GM13976 (cell line): ENCODE measurements at regions not wholly inside any gene's neighbourhood (a gene's known extent, or its start where the extent isn't known, plus 50 kb on each side); places are given as distances from the start of the nearest gene placed in this dataset.

Experiments used
- DNase-seq: peaks from one replicate; pipeline ENCODE4 v3.0.0; 2012; ENCODE audit warnings: low spot score
- in situ Hi-C: fragments of 300-500 bp; cut with MboI; formaldehyde crosslinking; loops from one replicate; pipeline ENCODE4 v1.12.0; 2022; ENCODE audit warnings: low sequenced_read_pairs, mixed read lengths, inconsistent platforms; ENCODE audit not compliant: unreplicated experiment
- TF ChIP-seq, protein P1 (sequence below): IDR thresholded peaks from 2 replicates; pipeline ENCODE4 v1.5.1; 2012; ENCODE audit warnings: borderline replicate concordance, mild to moderate bottlenecking; ENCODE audit not compliant: insufficient read depth; ENCODE audit errors: extremely low read depth, missing control alignments, control extremely low read depth

DNA sequence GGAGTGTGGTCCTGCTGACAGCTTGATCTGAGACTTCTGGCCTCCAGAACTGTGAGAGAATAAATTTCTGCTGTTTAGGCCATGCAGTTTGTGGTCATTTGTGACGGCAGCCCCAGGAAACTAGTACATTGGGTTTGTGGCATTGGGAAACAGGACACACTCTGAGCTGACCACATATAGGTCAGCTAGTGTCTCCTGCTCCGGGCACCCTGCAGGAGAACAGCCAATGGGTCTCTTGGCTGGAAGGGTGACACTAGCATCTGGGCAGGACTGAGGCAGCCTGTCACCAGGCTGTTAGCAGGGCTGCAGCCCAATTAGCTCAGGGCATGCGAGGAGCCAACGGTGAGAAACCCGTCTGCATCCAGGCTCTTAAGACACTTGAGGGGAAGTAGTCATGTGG lies 83.2 kb downstream of the PITPNM2 start:
- DNase-seq, result no peak

DNA sequence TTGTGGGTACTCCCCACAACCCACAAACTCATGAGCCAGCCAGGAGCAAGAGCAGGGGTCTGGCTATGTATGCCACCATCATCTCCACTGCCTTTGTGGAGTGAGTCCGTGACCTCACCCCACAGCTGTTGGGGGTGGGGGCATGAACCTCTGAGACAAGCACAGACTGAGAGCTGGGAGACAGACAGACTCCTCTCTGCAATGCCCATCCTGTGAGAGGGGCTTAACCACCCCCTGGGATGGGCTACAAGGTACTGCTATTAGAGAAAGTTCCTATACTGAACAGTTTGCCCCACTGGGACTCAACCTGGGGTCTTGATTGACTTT lies 84.5 kb downstream of the PITPNM2 start:
- in situ Hi-C loops, result no loop called here
- TF ChIP-seq, protein P1, sequence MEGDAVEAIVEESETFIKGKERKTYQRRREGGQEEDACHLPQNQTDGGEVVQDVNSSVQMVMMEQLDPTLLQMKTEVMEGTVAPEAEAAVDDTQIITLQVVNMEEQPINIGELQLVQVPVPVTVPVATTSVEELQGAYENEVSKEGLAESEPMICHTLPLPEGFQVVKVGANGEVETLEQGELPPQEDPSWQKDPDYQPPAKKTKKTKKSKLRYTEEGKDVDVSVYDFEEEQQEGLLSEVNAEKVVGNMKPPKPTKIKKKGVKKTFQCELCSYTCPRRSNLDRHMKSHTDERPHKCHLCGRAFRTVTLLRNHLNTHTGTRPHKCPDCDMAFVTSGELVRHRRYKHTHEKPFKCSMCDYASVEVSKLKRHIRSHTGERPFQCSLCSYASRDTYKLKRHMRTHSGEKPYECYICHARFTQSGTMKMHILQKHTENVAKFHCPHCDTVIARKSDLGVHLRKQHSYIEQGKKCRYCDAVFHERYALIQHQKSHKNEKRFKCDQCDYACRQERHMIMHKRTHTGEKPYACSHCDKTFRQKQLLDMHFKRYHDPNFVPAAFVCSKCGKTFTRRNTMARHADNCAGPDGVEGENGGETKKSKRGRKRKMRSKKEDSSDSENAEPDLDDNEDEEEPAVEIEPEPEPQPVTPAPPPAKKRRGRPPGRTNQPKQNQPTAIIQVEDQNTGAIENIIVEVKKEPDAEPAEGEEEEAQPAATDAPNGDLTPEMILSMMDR, result no peak
- DNase-seq, result no peak

More for the DNA sequence above, 83.2 kb downstream of the PITPNM2 start:
- TF ChIP-seq, protein P1, result no peak
- in situ Hi-C loops, result no loop called here

DNA sequence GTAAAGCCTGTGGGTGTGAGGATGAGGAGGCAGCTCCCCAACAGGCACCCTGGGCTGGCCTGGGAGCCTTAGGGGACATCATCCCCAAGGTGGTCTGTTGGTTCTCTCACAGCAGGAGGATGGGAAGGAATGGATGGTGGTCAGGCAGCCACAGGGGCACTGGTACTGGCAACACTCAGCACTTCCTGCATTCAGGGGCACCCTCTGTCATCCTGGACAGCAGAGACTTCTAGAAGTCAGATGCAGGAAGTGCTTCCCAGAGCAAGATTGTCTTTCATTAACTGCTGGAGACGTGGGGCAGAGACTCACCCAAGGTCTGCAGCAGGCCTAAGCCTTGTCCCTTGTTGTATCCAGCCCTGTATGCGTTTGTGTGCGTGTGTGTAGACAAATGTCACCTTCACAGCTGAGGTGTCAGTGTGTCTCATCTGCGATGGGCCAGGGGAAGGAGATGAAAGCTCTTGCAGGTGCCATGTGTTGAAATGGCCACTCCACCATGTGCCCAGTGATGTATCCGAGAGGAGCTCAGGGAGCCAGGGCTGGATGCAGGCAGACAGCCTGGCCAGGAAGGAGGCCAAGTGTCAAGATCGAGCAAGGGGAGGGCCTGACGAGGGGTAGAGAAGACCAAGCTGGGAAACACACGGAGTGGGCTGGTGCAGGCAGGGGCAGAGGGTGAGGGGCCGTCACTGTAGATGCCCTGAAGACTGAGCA lies 85.1 kb downstream of the PITPNM2 start:
- in situ Hi-C loops, result no loop called here
- TF ChIP-seq, protein P1, result no peak
- DNase-seq, result no peak

DNA sequence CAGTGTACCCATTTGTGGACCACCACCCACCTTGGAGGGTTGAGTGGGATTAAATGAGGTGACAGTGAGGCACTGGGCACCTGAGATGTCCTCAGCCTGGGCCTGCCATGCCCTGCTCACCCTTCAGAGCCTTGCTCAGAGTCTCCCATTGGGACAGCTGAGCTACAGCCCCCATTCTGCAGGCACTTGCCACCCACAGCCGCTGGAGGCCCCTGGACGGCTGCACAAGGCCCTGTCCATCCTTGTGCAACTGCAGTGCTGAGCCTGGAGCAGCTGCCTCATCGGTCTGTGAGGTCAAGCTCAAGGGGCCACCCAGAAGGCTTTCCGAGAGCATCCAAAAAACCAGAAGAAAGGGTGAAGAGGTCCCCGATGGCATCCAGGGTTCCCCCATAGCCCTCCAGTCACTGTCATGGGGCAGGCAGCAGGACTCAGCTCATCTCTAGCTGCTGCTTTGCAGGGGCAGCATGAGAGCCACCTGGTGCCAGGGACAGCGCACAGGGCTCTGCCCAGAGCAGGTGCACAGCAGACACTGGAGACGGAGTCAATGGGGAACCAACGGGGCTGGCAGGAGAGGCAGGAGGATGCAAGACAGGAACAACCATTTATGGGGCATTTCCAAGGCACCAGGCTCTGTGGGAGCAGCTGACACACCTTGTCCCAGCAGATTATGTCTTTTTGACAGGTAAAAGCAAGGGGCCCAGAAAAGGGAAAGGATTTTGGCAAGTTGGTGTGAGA lies 84.6 kb downstream of the ARL6IP4 start:
- no peak for DNase-seq
- in situ Hi-C loops, result no loop called here
- TF ChIP-seq, protein P1, result no peak

DNA sequence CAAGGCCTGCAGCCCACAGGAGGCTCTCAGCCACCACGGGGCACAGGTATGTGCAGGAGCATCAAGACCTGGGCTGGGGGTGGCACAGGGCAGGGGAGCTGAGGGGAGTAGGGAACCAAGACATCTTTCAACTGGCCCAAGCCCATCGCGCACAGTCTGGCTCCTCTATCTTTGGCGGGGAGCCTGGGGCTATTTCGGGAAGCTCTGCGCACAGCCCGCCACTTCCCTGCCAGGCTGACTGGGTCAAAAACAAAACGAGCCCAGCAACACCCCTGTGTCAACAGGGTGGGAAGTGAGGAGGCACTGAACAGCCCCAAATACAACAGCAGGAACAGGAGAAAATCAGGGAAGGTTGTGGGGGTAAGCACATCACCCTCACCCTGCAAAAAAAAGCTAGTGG lies 83.9 kb downstream of the ARL6IP4 start:
- TF ChIP-seq, protein P1, result no peak
- no peak for DNase-seq
- in situ Hi-C loops, result no loop called here

DNA sequence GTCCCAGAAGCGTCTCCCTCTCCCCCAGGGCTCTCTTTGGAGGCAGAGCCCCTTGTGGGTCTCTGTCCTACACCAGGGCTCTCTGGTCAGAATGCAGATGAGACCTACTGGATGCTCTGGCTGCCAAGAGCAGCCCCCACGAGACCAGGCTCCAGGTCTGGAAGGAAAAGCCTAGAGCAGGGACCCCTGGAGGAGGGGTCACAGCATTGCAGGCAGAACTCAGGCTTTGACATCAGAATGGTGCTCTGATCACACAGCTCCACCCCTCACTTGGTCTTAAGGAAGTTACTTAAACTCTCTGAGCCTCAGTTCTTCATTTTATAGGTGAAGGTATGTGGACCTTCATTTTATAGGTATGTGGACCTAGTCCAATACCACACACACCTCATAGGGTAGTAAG lies 83.1 kb downstream of the ARL6IP4 start:
- in situ Hi-C loops, result no loop called here
- TF ChIP-seq, protein P1, result no peak
- DNase-seq, result no peak
